Keratinocyte (primary cell): ENCODE measurements at regions not wholly inside any gene's neighbourhood (a gene's known extent, or its start where the extent isn't known, plus 50 kb on each side); places are given as distances from the start of the nearest gene placed in this dataset.

Experiments used
- DNase-seq: peaks from one replicate; pipeline ENCODE4 v3.0.0-alpha.2; 2011; ENCODE audit warnings: low read depth, missing footprints, low spot score
- FAIRE-seq: peaks from 2 replicates; lab custom pipeline; 2011; peaks lifted over from hg19 to GRCh38; lab: Jason Lieb, UNC
- H2AFZ ChIP-seq: 2 replicates; pipeline ENCODE4 v1.6.0; 2012; ENCODE audit warnings: low read length, control low read depth, inconsistent platforms; ENCODE audit not compliant: control insufficient read depth
- H3K27ac ChIP-seq: 2 replicates; pipeline ENCODE4 v1.5.1; 2011; ENCODE audit warnings: low read length; ENCODE audit not compliant: control insufficient read depth, insufficient read depth
- H3K27me3 ChIP-seq: 3 replicates; pipeline ENCODE4 v1.6.0; 2011; ENCODE audit warnings: low read length; ENCODE audit not compliant: control insufficient read depth, insufficient read depth; ENCODE audit errors: extremely low read depth
- H3K36me3 ChIP-seq, 2 experiments: 2 replicates in 1 of 2; 3 replicates in 1 of 2; pipeline ENCODE4 v1.5.1; 2011; ENCODE audit warnings: low read length in 2 of 2, mild to moderate bottlenecking in 1 of 2; ENCODE audit not compliant: control insufficient read depth in 2 of 2, insufficient read depth in 2 of 2; ENCODE audit errors: extremely low read depth in 1 of 2
- H3K4me1 ChIP-seq: 3 replicates; pipeline ENCODE4 v1.5.1; 2011; ENCODE audit warnings: low read length; ENCODE audit not compliant: control insufficient read depth, insufficient read depth; ENCODE audit errors: extremely low read depth
- H3K4me2 ChIP-seq: 3 replicates; pipeline ENCODE4 v1.6.0; 2011; ENCODE audit warnings: low read depth, low read length; ENCODE audit not compliant: control insufficient read depth, insufficient read depth; ENCODE audit errors: extremely low read depth
- H3K4me3 ChIP-seq, 3 experiments: fragments of 200-600 bp in 1 of 3; sonication (generic) in 1 of 3; 2 replicates in 2 of 3; 3 replicates in 1 of 3; pipeline ENCODE4 v1.5.1; 2011 to 2016; ENCODE audit warnings: low read length in 3 of 3, mild to moderate bottlenecking in 3 of 3, control low read depth in 2 of 3, inconsistent platforms in 1 of 3, low read depth in 1 of 3, mixed read lengths in 1 of 3, mixed run types in 1 of 3, moderate library complexity in 1 of 3; ENCODE audit not compliant: control insufficient read depth in 2 of 3, insufficient read depth in 2 of 3; ENCODE audit errors: extremely low read depth in 1 of 3
- H3K79me2 ChIP-seq: 2 replicates; pipeline ENCODE4 v1.6.0; 2012; ENCODE audit warnings: low read length; ENCODE audit not compliant: control insufficient read depth, insufficient read depth
- H3K9ac ChIP-seq: 3 replicates; pipeline ENCODE4 v1.6.0; 2011; ENCODE audit warnings: low read length; ENCODE audit not compliant: control insufficient read depth, insufficient read depth; ENCODE audit errors: extremely low read depth
- H3K9me1 ChIP-seq: 3 replicates; pipeline ENCODE4 v1.6.0; 2011; ENCODE audit warnings: low read length; ENCODE audit not compliant: control insufficient read depth, insufficient read depth; ENCODE audit errors: extremely low read depth
- H3K9me3 ChIP-seq: 2 replicates; pipeline ENCODE4 v1.5.1; 2012; ENCODE audit warnings: low read depth, low read length; ENCODE audit not compliant: control insufficient read depth
- H4K20me1 ChIP-seq: 3 replicates; pipeline ENCODE4 v1.6.0; 2011; ENCODE audit warnings: low read length; ENCODE audit not compliant: control insufficient read depth, insufficient read depth; ENCODE audit errors: extremely low read depth
- CTCF ChIP-seq, 3 experiments: IDR thresholded peaks in 1 of 3; conservative IDR thresholded peaks in 1 of 3; optimal IDR thresholded peaks in 1 of 3; 2 replicates in 2 of 3; 3 replicates in 1 of 3; pipeline versions ENCODE3 to v1.5.1; 2011; ENCODE audit warnings: low read length in 3 of 3, mild to moderate bottlenecking in 3 of 3, moderate library complexity in 2 of 3, control low read depth in 1 of 3, inconsistent platforms in 1 of 3; ENCODE audit not compliant: insufficient read depth in 2 of 3; ENCODE audit errors: extremely low read depth in 1 of 3
- EZH2 ChIP-seq: IDR thresholded peaks from one replicate; pipeline ENCODE4 v1.6.1; 2012; ENCODE audit warnings: inconsistent platforms, mild to moderate bottlenecking, low read length, moderate library complexity
- dilution Hi-C: fragments of 300-500 bp; cut with MboI; formaldehyde crosslinking; loops from one replicate; pipeline ENCODE4 v1.7.0; 2020; ENCODE audit warnings: low sequenced_read_pairs; ENCODE audit not compliant: extremely low pct_ligation_motif_present

- dilution Hi-C loops, result no loop called here
- Histone ChIP-seq H3K4me2 (peak overlapping the region; percentile 17), H3K9me3 (no peaks in the 10 kb centered on the region)
These were observed 204.7 kb upstream of the MCTP2 start for GRCh38 chr15:94026458-94027304.

GRCh38 chr15:94023531-94023930 lies 207.8 kb upstream of the MCTP2 start:
- Histone ChIP-seq H3K79me2 (no peaks in the 10 kb centered on the region), H3K9me1 (no peaks in the 10 kb centered on the region), H3K27me3 (peaks cover 2% of the 10 kb centered on the region), H2AFZ (no peak overlapping the region), H3K4me3 (no peak overlapping the region), H3K9ac (no peak overlapping the region), H3K4me1 (peaks cover 6% of the 10 kb centered on the region), H4K20me1 (no peaks in the 10 kb centered on the region), H3K27ac (no peak overlapping the region), H3K9me3 (no peaks in the 10 kb centered on the region), H3K36me3 (no peaks in the 10 kb centered on the region), H3K4me2 (no peak overlapping the region)
- FAIRE-seq (no peak), DNase-seq (no peak)
- dilution Hi-C loops, result no loop called here
- no peak for TF ChIP-seq EZH2
- no peak for TF ChIP-seq CTCF (optimal IDR thresholded peaks at IDR 0.05 in 1 of 3, IDR thresholded peaks at IDR 0.05 in 1 of 3, conservative IDR thresholded peaks at IDR 0.05 in 1 of 3; ENCODE audit: extremely low read depth in 1 of 3, insufficient read depth in 2 of 3, low read length in 3 of 3)

More at GRCh38 chr15:94026458-94027304, 204.7 kb upstream of the MCTP2 start:
- Histone ChIP-seq H3K79me2 (no peaks in the 10 kb centered on the region), H3K27me3 (peaks cover 2% of the 10 kb centered on the region), H3K4me3 (no peak overlapping the region), H3K27ac (no peak overlapping the region), H3K9me1 (no peaks in the 10 kb centered on the region), H2AFZ (no peak overlapping the region), H3K4me1 (peaks cover 6% of the 10 kb centered on the region), H4K20me1 (no peaks in the 10 kb centered on the region), H3K36me3 (no peaks in the 10 kb centered on the region), H3K9ac (no peak overlapping the region)
- DNase-seq (peak; percentile 7), FAIRE-seq (peak; percentile 43)
- no peak for TF ChIP-seq EZH2
- no peak for TF ChIP-seq CTCF (optimal IDR thresholded peaks at IDR 0.05 in 1 of 3, IDR thresholded peaks at IDR 0.05 in 1 of 3, conservative IDR thresholded peaks at IDR 0.05 in 1 of 3; ENCODE audit: extremely low read depth in 1 of 3, insufficient read depth in 2 of 3, low read length in 3 of 3)
